K562 (cell line): ENCODE measurements at regions not wholly inside any gene's neighbourhood (a gene's known extent, or its start where the extent isn't known, plus 50 kb on each side); places are given as distances from the start of the nearest gene placed in this dataset.

Source experiments
- BMI1 ChIP-seq: fragments of 150-350 bp; IDR thresholded peaks from 2 replicates; pipeline ENCODE4 v1.6.1; 2014; ENCODE audit warnings: low read length
- BRCA1 ChIP-seq, 2 experiments: fragments of 450-650 bp in 1 of 2; sonication (generic) in 1 of 2; formaldehyde crosslinking in 1 of 2; IDR thresholded peaks; 2 replicates each; pipeline versions ENCODE4 v1.5.0 to v1.6.1; 2017 to 2020; ENCODE audit warnings: mild to moderate bottlenecking in 1 of 2, missing genetic modification reagents in 1 of 2
- GABPA ChIP-seq: fragments of 200-800 bp; sonication (Bioruptor generic); conservative IDR thresholded peaks from 2 replicates; pipeline ENCODE4 v1.6.1; 2016; ENCODE audit warnings: low read depth, missing genetic modification characterization, missing compliant biosample characterization
- HIVEP1 ChIP-seq: fragments of 250-450 bp; sonication (Bioruptor Pico); IDR thresholded peaks from 2 replicates; pipeline ENCODE4 v1.4.0; 2020; ENCODE audit warnings: mild to moderate bottlenecking
- ZNF57 ChIP-seq: fragments of 450-650 bp; formaldehyde crosslinking; IDR thresholded peaks from 2 replicates; pipeline ENCODE4 v1.4.0; 2020; ENCODE audit warnings: mild to moderate bottlenecking, moderate library complexity
- TF ChIP-seq, protein P1 (sequence below): fragments of 450-650 bp; IDR thresholded peaks from 2 replicates; pipeline ENCODE4 v1.6.1; 2016; ENCODE audit warnings: mild to moderate bottlenecking, moderate library complexity
- TF ChIP-seq, protein P2 (sequence below): fragments of 250-450 bp; sonication (Bioruptor Pico); IDR thresholded peaks from 2 replicates; pipeline ENCODE4 v1.4.0; 2020; ENCODE audit warnings: mild to moderate bottlenecking, moderate library complexity, borderline replicate concordance
- TF ChIP-seq, protein P3 (sequence below): fragments of 450-650 bp; IDR thresholded peaks from 2 replicates; pipeline ENCODE4 v1.6.1; 2014; ENCODE audit warnings: low read depth, mild to moderate bottlenecking, moderate library complexity, borderline replicate concordance

DNA sequence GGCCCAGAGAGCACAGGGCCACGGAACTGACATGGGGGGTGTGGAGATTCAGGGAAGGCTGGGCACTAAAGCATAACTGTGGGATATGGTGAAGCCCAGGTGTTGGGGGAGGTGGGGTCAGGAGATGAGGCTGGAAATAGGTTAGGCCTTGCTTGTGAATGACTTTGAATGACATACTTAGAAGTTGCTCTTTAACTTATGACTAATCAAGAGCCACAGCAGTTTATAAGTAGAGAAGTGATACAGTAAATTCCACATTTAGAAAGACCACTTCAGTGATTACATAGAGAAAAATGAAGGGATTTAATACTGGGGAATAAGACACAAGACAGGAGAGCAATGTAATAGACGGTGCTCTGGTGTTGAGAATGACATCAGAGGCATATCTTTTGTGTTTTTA lies 120.8 kb upstream of the SEC61G start (continued):
- TF ChIP-seq, protein P1, sequence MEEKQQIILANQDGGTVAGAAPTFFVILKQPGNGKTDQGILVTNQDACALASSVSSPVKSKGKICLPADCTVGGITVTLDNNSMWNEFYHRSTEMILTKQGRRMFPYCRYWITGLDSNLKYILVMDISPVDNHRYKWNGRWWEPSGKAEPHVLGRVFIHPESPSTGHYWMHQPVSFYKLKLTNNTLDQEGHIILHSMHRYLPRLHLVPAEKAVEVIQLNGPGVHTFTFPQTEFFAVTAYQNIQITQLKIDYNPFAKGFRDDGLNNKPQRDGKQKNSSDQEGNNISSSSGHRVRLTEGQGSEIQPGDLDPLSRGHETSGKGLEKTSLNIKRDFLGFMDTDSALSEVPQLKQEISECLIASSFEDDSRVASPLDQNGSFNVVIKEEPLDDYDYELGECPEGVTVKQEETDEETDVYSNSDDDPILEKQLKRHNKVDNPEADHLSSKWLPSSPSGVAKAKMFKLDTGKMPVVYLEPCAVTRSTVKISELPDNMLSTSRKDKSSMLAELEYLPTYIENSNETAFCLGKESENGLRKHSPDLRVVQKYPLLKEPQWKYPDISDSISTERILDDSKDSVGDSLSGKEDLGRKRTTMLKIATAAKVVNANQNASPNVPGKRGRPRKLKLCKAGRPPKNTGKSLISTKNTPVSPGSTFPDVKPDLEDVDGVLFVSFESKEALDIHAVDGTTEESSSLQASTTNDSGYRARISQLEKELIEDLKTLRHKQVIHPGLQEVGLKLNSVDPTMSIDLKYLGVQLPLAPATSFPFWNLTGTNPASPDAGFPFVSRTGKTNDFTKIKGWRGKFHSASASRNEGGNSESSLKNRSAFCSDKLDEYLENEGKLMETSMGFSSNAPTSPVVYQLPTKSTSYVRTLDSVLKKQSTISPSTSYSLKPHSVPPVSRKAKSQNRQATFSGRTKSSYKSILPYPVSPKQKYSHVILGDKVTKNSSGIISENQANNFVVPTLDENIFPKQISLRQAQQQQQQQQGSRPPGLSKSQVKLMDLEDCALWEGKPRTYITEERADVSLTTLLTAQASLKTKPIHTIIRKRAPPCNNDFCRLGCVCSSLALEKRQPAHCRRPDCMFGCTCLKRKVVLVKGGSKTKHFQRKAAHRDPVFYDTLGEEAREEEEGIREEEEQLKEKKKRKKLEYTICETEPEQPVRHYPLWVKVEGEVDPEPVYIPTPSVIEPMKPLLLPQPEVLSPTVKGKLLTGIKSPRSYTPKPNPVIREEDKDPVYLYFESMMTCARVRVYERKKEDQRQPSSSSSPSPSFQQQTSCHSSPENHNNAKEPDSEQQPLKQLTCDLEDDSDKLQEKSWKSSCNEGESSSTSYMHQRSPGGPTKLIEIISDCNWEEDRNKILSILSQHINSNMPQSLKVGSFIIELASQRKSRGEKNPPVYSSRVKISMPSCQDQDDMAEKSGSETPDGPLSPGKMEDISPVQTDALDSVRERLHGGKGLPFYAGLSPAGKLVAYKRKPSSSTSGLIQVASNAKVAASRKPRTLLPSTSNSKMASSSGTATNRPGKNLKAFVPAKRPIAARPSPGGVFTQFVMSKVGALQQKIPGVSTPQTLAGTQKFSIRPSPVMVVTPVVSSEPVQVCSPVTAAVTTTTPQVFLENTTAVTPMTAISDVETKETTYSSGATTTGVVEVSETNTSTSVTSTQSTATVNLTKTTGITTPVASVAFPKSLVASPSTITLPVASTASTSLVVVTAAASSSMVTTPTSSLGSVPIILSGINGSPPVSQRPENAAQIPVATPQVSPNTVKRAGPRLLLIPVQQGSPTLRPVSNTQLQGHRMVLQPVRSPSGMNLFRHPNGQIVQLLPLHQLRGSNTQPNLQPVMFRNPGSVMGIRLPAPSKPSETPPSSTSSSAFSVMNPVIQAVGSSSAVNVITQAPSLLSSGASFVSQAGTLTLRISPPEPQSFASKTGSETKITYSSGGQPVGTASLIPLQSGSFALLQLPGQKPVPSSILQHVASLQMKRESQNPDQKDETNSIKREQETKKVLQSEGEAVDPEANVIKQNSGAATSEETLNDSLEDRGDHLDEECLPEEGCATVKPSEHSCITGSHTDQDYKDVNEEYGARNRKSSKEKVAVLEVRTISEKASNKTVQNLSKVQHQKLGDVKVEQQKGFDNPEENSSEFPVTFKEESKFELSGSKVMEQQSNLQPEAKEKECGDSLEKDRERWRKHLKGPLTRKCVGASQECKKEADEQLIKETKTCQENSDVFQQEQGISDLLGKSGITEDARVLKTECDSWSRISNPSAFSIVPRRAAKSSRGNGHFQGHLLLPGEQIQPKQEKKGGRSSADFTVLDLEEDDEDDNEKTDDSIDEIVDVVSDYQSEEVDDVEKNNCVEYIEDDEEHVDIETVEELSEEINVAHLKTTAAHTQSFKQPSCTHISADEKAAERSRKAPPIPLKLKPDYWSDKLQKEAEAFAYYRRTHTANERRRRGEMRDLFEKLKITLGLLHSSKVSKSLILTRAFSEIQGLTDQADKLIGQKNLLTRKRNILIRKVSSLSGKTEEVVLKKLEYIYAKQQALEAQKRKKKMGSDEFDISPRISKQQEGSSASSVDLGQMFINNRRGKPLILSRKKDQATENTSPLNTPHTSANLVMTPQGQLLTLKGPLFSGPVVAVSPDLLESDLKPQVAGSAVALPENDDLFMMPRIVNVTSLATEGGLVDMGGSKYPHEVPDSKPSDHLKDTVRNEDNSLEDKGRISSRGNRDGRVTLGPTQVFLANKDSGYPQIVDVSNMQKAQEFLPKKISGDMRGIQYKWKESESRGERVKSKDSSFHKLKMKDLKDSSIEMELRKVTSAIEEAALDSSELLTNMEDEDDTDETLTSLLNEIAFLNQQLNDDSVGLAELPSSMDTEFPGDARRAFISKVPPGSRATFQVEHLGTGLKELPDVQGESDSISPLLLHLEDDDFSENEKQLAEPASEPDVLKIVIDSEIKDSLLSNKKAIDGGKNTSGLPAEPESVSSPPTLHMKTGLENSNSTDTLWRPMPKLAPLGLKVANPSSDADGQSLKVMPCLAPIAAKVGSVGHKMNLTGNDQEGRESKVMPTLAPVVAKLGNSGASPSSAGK = no peak
- TF ChIP-seq, protein P2, sequence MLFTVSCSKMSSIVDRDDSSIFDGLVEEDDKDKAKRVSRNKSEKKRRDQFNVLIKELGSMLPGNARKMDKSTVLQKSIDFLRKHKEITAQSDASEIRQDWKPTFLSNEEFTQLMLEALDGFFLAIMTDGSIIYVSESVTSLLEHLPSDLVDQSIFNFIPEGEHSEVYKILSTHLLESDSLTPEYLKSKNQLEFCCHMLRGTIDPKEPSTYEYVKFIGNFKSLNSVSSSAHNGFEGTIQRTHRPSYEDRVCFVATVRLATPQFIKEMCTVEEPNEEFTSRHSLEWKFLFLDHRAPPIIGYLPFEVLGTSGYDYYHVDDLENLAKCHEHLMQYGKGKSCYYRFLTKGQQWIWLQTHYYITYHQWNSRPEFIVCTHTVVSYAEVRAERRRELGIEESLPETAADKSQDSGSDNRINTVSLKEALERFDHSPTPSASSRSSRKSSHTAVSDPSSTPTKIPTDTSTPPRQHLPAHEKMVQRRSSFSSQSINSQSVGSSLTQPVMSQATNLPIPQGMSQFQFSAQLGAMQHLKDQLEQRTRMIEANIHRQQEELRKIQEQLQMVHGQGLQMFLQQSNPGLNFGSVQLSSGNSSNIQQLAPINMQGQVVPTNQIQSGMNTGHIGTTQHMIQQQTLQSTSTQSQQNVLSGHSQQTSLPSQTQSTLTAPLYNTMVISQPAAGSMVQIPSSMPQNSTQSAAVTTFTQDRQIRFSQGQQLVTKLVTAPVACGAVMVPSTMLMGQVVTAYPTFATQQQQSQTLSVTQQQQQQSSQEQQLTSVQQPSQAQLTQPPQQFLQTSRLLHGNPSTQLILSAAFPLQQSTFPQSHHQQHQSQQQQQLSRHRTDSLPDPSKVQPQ (CRISPR knock-in tag) = no peak
- no peak for TF ChIP-seq BRCA1 (IDR thresholded peaks at IDR 0.05)
- TF ChIP-seq BRCA1 (CRISPR knock-in tag; IDR thresholded peaks at IDR 0.05) = no peak
- no peak for TF ChIP-seq BMI1
- TF ChIP-seq ZNF57 (CRISPR knock-in tag) = no peak
- no peak for TF ChIP-seq GABPA (tag)
- TF ChIP-seq, protein P3, sequence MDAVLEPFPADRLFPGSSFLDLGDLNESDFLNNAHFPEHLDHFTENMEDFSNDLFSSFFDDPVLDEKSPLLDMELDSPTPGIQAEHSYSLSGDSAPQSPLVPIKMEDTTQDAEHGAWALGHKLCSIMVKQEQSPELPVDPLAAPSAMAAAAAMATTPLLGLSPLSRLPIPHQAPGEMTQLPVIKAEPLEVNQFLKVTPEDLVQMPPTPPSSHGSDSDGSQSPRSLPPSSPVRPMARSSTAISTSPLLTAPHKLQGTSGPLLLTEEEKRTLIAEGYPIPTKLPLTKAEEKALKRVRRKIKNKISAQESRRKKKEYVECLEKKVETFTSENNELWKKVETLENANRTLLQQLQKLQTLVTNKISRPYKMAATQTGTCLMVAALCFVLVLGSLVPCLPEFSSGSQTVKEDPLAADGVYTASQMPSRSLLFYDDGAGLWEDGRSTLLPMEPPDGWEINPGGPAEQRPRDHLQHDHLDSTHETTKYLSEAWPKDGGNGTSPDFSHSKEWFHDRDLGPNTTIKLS = no peak
- TF ChIP-seq HIVEP1 (CRISPR knock-in tag) = no peak
- TF ChIP-seq, all 486 proteins: peak for 0
